ENCODE measurements at regions not wholly inside any gene's neighbourhood (a gene's known extent, or its start where the extent isn't known, plus 50 kb on each side); places are given as distances from the start of the nearest gene placed in this dataset.

DNA sequence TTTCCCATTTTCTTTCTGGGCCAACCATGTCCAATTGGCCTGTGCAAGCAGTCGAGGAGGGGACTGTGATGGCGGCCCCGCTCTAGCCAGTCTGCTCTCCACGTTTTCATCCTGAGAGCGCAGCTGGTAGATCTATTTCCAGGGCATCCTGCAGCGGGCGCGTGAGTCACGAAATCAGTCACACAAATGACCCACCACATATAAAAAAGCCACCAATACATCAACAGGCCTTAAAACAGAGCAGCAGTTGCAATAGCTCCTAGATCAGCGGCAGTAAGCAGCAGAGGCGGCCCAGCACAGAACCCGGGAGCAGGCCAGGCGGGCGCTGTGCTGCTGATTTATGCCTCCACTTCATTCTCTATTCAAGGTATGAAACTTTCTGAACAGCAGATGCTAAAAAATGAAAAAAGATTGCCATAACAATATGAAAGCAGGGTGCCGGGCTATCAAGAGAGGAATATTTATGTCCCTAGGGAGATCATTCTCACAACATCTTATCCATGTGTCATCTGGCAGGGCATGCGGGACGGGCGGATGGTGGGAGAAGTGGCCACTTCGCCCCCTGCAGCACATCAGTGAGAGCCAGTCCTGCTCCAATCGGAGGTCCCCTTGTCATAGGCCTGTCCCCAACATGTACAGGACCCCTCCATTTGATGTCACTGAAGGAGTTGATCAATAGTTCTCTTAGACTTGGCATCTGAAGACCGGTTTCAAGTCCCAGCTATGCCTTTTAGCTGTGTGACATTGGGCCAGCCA, 98.0 kb upstream of the GPR26 start:
- no peaks in the 10 kb centered on the region for H3K27me3 ChIP-seq (ENCODE audit: insufficient read depth, low read length)
- 95% methylated on average over 21 of the region's 21 CpGs for WGBS
- H3K27ac ChIP-seq (ENCODE audit: low read depth, low read length), result no peak overlapping the region
- no peaks in the 10 kb centered on the region for H3K4me1 ChIP-seq (ENCODE audit: insufficient read depth, low read length)
- no peak overlapping the region for H3K9ac ChIP-seq (ENCODE audit: low read depth, low read length)
- H3K4me3 ChIP-seq (ENCODE audit: low read length), result no peak overlapping the region
- H3K36me3 ChIP-seq (ENCODE audit: insufficient read depth, low read length), result no peaks in the 10 kb centered on the region
- H3K9me3 ChIP-seq (ENCODE audit: insufficient read depth, low read depth, low read length), result no peaks in the 10 kb centered on the region

DNA sequence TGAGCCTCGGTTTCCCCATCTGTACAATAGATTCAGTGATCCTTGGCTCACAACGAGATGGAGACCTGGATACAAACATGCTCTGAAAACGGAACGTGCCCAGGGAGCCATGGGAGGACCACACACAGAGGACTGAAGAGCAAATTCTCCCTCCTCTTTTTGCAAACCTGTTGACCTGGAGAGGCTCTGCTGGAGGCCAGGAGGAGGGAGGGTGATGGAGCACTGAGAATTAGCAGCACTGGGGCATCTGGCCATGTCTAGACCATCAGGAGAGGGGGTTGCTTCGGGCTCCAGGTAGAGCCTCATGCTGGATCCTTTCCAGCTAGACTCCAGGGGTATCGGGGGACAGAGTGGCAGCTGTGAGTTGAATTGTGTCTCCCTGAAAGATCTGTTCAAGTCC, 97.4 kb upstream of the GPR26 start:
- no peaks in the 10 kb centered on the region for H3K27me3 ChIP-seq (ENCODE audit: insufficient read depth, low read length)
- H3K36me3 ChIP-seq (ENCODE audit: insufficient read depth, low read length), result no peaks in the 10 kb centered on the region
- no peak overlapping the region for H3K9ac ChIP-seq (ENCODE audit: low read depth, low read length)
- H3K9me3 ChIP-seq (ENCODE audit: insufficient read depth, low read depth, low read length), result no peaks in the 10 kb centered on the region
- H3K4me1 ChIP-seq (ENCODE audit: insufficient read depth, low read length), result no peaks in the 10 kb centered on the region
- WGBS, result 93% methylated on average over 6 of the region's 6 CpGs
- H3K4me3 ChIP-seq (ENCODE audit: low read length), result no peak overlapping the region
- no peak overlapping the region for H3K27ac ChIP-seq (ENCODE audit: low read depth, low read length)

DNA sequence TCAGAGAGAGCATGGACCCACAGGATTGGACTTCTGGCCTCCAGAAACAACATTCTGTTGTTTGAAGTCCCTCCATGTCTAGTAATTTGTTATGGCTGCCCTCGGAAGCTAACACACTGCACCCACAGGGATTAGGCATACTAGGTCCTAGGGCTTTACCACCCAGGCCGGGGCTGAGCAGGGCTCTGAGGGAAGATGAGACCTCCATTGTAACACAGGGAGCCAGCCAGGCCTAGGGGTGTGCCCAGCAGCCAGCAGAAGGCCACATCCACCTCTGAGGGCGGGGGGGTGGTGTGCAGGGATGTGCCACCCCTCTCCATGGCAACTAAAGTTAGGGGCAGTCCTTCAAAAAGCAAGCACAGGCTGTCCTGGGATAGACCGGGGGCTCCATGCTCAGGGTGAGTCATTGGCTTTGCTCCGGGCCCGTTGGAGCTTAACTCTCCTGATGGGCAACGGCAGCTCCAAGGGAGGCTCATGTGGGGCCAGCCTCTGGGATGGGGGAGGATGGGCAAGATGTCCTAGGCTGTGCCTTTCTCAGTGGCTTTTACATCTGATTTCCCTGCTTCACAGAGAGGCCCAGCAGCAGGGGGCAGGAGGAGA, 96.6 kb upstream of the GPR26 start:
- no peak overlapping the region for H3K4me3 ChIP-seq (ENCODE audit: low read length)
- H3K27ac ChIP-seq (ENCODE audit: low read depth, low read length), result no peak overlapping the region
- no peak overlapping the region for H3K9ac ChIP-seq (ENCODE audit: low read depth, low read length)
- no peaks in the 10 kb centered on the region for H3K4me1 ChIP-seq (ENCODE audit: insufficient read depth, low read length)
- H3K36me3 ChIP-seq (ENCODE audit: insufficient read depth, low read length), result no peaks in the 10 kb centered on the region
- no peaks in the 10 kb centered on the region for H3K9me3 ChIP-seq (ENCODE audit: insufficient read depth, low read depth, low read length)
- 81% methylated on average over 7 of the region's 7 CpGs for WGBS
- H3K27me3 ChIP-seq (ENCODE audit: insufficient read depth, low read length), result no peaks in the 10 kb centered on the region

DNA sequence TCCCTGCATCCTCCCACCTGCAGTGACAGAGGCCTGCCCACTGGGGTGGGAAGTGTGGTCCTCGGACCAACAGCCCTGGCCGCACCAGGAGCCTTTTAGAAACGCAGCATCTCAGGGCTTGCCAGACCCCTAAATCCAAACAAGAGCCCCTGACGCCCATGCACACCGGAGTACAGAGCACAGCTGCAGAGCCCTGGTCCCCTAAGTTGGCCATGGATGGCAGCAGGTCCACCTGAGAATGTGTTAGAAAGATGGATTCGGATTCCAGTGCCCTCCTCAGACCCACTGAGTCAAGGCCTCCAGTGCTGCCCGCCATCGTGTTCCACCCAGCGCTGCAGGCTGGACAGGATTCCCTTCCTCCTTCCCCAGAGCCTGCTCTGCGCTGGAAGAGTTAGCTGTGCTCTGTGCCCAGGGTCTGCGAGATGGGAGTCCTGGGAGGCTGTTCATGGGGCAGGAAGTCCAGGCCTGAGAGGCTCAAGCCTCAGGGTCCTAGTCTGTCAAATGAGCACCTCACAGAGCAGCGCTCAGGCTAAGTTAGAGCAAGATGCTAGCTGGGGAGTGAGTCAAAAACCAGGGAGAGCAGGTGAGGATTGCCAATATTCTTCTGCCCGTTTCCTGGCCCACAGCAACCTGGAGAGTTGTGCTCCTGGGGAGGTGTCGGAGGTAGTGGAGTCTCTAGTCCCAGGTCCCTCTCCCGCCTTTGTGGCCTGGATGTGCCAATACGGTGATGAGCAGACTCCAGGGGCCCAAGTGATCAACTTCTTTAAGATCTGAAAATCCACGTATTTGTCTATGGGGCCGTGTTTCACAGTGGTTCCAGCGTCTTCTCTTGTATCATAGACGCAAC, 95.9 kb upstream of the GPR26 start:
- Histone ChIP-seq H3K9me3 (ENCODE audit: insufficient read depth, low read depth, low read length) (no peaks in the 10 kb centered on the region), H3K27ac (ENCODE audit: low read depth, low read length) (no peak overlapping the region)
- 90% methylated on average over 20 of the region's 20 CpGs for WGBS

DNA sequence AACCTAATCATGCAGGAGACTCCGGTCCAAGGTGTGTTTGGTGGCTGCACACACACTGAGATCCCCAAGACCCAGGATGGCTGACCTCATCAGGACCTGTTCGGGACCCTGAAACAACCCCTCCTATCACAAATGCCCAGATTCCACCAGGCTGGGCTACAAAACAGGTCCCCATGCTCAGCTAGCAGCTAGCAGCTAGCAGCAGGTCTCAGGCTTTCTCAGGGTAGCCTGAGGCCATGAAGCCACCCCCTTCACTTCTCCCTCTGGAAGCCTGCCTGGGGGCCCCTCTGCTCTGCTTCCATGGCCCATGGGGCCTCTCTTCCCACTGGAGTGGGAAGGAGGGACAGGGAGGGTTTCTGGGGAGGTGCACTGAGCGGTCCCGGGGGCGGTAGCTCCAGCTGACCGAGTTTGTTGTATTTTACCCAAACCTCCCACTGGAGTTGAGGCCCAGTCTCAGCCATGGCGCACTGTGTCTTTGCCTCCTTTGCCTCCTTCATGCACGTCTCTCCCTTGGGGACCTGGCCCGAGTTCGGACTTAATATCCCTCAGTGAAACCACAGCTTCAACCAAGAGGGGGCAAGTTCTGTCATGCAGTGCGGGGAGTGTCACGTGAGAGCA, 95.1 kb upstream of the GPR26 start:
- Histone ChIP-seq H3K4me1 (ENCODE audit: insufficient read depth, low read length) (no peaks in the 10 kb centered on the region), H3K9ac (ENCODE audit: low read depth, low read length) (no peak overlapping the region), H3K27me3 (ENCODE audit: insufficient read depth, low read length) (no peaks in the 10 kb centered on the region), H3K9me3 (ENCODE audit: insufficient read depth, low read depth, low read length) (no peaks in the 10 kb centered on the region), H3K27ac (ENCODE audit: low read depth, low read length) (no peak overlapping the region), H3K36me3 (ENCODE audit: insufficient read depth, low read length) (no peaks in the 10 kb centered on the region), H3K4me3 (ENCODE audit: low read length) (no peak overlapping the region)
- WGBS, result 89% methylated on average over 12 of the region's 12 CpGs

More for the DNA sequence above, 95.9 kb upstream of the GPR26 start:
- no peaks in the 10 kb centered on the region for H3K27me3 ChIP-seq (ENCODE audit: insufficient read depth, low read length)
- H3K4me1 ChIP-seq (ENCODE audit: insufficient read depth, low read length), result no peaks in the 10 kb centered on the region
- H3K4me3 ChIP-seq (ENCODE audit: low read length), result no peak overlapping the region
- no peak overlapping the region for H3K9ac ChIP-seq (ENCODE audit: low read depth, low read length)
- H3K36me3 ChIP-seq (ENCODE audit: insufficient read depth, low read length), result no peaks in the 10 kb centered on the region

DNA sequence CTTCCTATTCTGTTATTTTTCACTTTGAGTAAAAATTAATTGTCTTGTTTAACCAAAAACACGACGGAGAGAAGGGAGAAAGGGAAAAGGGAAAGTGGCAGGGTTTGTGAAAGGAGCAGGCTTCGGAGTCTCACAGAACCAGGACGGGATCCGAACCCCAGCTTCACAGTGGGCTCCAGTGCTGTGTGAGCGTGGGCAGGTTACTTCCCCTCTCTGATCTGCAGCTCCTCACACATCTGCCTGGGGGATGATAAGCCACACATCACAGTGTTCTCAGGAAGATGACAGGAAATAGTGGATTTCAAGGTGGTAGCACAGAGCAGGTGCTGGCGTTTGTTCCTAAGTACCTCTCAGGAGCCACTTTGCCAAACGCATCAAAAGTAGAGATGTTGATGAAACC, 94.2 kb upstream of the GPR26 start:
- Histone ChIP-seq H3K9me3 (ENCODE audit: insufficient read depth, low read depth, low read length) (no peaks in the 10 kb centered on the region), H3K9ac (ENCODE audit: low read depth, low read length) (no peak overlapping the region), H3K36me3 (ENCODE audit: insufficient read depth, low read length) (no peaks in the 10 kb centered on the region), H3K4me1 (ENCODE audit: insufficient read depth, low read length) (no peaks in the 10 kb centered on the region), H3K27ac (ENCODE audit: low read depth, low read length) (no peak overlapping the region), H3K4me3 (ENCODE audit: low read length) (no peak overlapping the region), H3K27me3 (ENCODE audit: insufficient read depth, low read length) (no peaks in the 10 kb centered on the region)
- 85% methylated on average over 8 of the region's 8 CpGs for WGBS

DNA sequence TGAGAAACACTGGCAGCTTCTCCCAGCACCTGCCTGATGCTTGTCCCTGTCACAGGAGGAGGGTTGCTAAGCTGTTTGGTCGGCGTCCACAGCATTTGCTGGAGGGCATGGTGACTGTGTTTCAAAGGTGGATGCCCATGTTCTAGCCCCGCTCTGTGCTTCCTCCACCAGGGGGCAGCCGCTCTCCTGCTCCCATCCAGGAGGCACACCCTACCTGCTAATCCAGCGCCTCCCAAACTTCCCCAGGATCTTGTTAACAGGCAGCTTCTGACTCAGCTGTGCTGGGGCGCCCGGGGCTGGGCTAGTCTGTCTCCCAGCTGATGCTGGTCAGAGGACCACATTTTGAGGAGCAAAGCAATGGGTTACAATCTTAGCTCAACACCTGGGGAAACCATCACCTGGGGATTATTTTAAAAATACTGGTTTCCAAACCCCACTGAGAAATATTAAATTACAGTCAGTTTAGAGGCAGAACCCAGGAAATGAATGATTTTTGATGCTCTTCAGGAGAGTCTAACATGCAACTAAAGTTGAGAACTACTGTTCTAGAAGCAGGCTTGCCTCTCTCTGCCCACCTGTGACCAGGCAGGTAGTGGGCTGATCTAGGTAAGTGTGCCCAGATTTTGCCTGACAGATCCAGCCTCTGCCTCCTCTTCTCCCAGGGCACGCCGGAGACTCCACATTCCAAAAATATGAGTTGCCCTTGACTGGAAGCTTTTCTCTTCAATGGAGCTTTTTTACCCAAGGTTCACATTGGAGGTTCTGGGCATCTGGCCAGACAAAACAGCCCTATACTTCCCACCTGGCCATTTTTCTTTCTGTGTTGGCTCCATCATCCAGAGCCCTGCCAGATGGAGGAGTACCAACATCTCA, 92.7 kb upstream of the GPR26 start:
- no peak overlapping the region for H3K9ac ChIP-seq (ENCODE audit: low read depth, low read length)
- H3K4me1 ChIP-seq (ENCODE audit: insufficient read depth, low read length), result no peaks in the 10 kb centered on the region
- 36% methylated on average over 9 of the region's 9 CpGs for WGBS
- H3K27ac ChIP-seq (ENCODE audit: low read depth, low read length), result no peak overlapping the region
- no peaks in the 10 kb centered on the region for H3K9me3 ChIP-seq (ENCODE audit: insufficient read depth, low read depth, low read length)
- H3K27me3 ChIP-seq (ENCODE audit: insufficient read depth, low read length), result no peaks in the 10 kb centered on the region
- H3K36me3 ChIP-seq (ENCODE audit: insufficient read depth, low read length), result no peaks in the 10 kb centered on the region
- no peak overlapping the region for H3K4me3 ChIP-seq (ENCODE audit: low read length)

DNA sequence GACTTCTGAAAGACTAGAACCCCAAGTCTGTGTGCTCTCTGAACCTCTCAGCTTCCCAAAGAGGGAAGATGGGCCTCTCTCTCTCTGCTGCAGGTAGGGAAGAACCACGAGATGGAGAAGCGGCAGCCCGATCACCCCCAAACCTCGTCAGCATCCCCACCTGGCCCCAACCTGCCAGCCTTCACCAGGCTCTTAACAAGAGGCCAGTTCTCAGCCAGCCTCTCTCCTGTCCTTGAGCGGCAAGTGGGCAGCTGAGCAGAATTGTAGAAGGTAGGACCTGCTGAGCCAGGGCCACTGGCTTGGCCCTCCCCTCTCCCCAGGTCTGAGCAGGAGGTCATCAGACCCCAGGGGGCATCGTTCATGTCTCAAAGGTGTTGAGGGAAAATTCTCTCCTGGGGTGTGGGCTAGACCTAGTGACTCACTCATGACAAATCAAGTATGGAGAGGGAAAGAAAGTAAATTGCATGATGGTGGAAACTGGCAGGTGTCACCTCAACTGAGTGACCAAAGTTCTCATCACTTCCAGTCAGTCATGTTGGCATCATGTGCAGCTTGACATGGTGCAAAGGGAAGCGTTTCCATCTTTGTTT, 92.0 kb upstream of the GPR26 start:
- Histone ChIP-seq H3K27ac (ENCODE audit: low read depth, low read length) (no peak overlapping the region), H3K9ac (ENCODE audit: low read depth, low read length) (no peak overlapping the region), H3K4me3 (ENCODE audit: low read length) (no peak overlapping the region), H3K9me3 (ENCODE audit: insufficient read depth, low read depth, low read length) (no peaks in the 10 kb centered on the region), H3K4me1 (ENCODE audit: insufficient read depth, low read length) (no peaks in the 10 kb centered on the region), H3K36me3 (ENCODE audit: insufficient read depth, low read length) (no peaks in the 10 kb centered on the region), H3K27me3 (ENCODE audit: insufficient read depth, low read length) (no peaks in the 10 kb centered on the region)
- 86% methylated on average over 7 of the region's 7 CpGs for WGBS

DNA sequence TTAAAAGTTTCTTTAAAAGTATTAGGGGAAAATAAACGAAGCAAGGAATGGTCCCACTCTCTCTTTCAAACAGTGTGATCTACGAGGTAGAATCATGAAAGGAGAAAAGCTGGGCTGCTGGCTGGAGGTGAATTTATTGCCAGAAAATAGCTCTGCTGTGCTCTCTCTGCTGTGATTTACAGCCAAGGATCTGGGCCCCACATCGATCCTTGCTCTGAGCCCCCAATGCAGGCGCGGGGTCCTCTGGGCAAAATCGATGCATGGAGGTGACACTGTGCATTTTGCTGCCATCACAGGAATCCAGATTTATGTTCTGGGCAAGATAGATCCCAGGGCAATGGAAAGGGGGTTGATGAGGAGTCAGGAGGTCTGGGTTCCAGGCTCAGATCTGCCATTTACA, 91.0 kb upstream of the GPR26 start:
- H3K36me3 ChIP-seq (ENCODE audit: insufficient read depth, low read length), result no peaks in the 10 kb centered on the region
- H3K27ac ChIP-seq (ENCODE audit: low read depth, low read length), result no peak overlapping the region
- no peaks in the 10 kb centered on the region for H3K4me1 ChIP-seq (ENCODE audit: insufficient read depth, low read length)
- 79% methylated on average over 6 of the region's 6 CpGs for WGBS
- H3K4me3 ChIP-seq (ENCODE audit: low read length), result no peak overlapping the region
- H3K9ac ChIP-seq (ENCODE audit: low read depth, low read length), result no peak overlapping the region
- H3K27me3 ChIP-seq (ENCODE audit: insufficient read depth, low read length), result no peaks in the 10 kb centered on the region
- no peaks in the 10 kb centered on the region for H3K9me3 ChIP-seq (ENCODE audit: insufficient read depth, low read depth, low read length)

DNA sequence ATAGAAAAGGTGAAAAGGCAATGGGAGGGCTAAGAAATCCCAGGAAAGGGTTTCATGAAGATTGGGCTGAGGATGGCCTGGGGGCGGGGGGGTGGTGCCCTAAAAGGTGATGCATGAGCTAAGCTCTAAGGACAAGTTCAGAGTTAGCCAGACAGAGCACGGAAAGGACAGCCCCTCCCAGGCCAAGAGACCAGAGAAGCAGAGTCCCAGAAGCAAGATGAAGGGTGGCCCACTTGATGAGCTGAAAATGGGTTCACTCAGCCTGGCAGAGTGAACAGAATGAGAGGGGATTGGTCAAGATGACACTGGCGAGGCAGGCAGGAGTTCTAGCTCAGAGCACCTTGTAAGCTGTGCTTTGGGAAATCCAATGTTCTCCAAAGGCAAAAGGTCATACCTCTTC, 89.4 kb upstream of the GPR26 start:
- Histone ChIP-seq H3K9ac (ENCODE audit: low read depth, low read length) (no peak overlapping the region), H3K36me3 (ENCODE audit: insufficient read depth, low read length) (no peaks in the 10 kb centered on the region), H3K27ac (ENCODE audit: low read depth, low read length) (no peak overlapping the region), H3K4me3 (ENCODE audit: low read length) (no peak overlapping the region), H3K9me3 (ENCODE audit: insufficient read depth, low read depth, low read length) (no peaks in the 10 kb centered on the region), H3K4me1 (ENCODE audit: insufficient read depth, low read length) (no peaks in the 10 kb centered on the region), H3K27me3 (ENCODE audit: insufficient read depth, low read length) (no peaks in the 10 kb centered on the region)
- 81% methylated on average over 3 of the region's 3 CpGs for WGBS

All from HUES64 (cell line).